Endothelial cell (in vitro differentiated cells): ENCODE measurements at regions not wholly inside any gene's neighbourhood (a gene's known extent, or its start where the extent isn't known, plus 50 kb on each side); places are given as distances from the start of the nearest gene placed in this dataset.

Source experiments
- DNase-seq: peaks from one replicate; pipeline ENCODE4 v3.0.0; 2021; ENCODE audit warnings: low spot score
- H3K27ac Mint-ChIP-seq: one replicate; pipeline ENCODE4 v1.8.0; 2021; ENCODE audit warnings: mixed read lengths, inconsistent platforms; ENCODE audit not compliant: unreplicated experiment
- H3K27me3 Mint-ChIP-seq: one replicate; pipeline ENCODE4 v1.8.0; 2021; ENCODE audit warnings: mild to moderate bottlenecking, moderate library complexity, mixed read lengths, inconsistent platforms; ENCODE audit not compliant: unreplicated experiment
- H3K36me3 Mint-ChIP-seq: one replicate; pipeline ENCODE4 v1.8.0; 2021; ENCODE audit warnings: mild to moderate bottlenecking, low read depth, mixed read lengths, inconsistent platforms; ENCODE audit not compliant: unreplicated experiment
- H3K4me1 Mint-ChIP-seq: one replicate; pipeline ENCODE4 v1.8.0; 2021; ENCODE audit warnings: mild to moderate bottlenecking, mixed read lengths, inconsistent platforms; ENCODE audit not compliant: unreplicated experiment
- H3K4me3 Mint-ChIP-seq: one replicate; pipeline ENCODE4 v1.8.0; 2021; ENCODE audit warnings: mild to moderate bottlenecking, mixed read lengths, inconsistent platforms; ENCODE audit not compliant: unreplicated experiment
- H3K9me3 Mint-ChIP-seq: one replicate; pipeline ENCODE4 v1.8.0; 2021; ENCODE audit warnings: mixed read lengths, inconsistent platforms; ENCODE audit not compliant: unreplicated experiment
- CTCF ChIP-seq: fragments of 200-600 bp; sonication (generic); IDR thresholded peaks from one replicate; pipeline ENCODE4 v1.5.0; 2021; ENCODE audit warnings: antibody characterized with exemption; ENCODE audit not compliant: unreplicated experiment

GRCh38 chr18:41613003-41613609 lies 341.9 kb upstream of the PIK3C3 start:
- Mint-ChIP-seq H3K4me3 (no peak overlapping the region), H3K4me1 (no peaks in the 10 kb centered on the region), H3K9me3 (no peaks in the 10 kb centered on the region), H3K27ac (no peak overlapping the region), H3K36me3 (no peaks in the 10 kb centered on the region), H3K27me3 (no peaks in the 10 kb centered on the region)
- no peak for DNase-seq
- no peak for TF ChIP-seq CTCF

- no peaks in the 10 kb centered on the region for H3K9me3 Mint-ChIP-seq
- no peak for DNase-seq
- no peak overlapping the region for H3K27ac Mint-ChIP-seq
- H3K36me3 Mint-ChIP-seq = no peaks in the 10 kb centered on the region
- no peaks in the 10 kb centered on the region for H3K4me1 Mint-ChIP-seq
- TF ChIP-seq CTCF = no peak
- H3K4me3 Mint-ChIP-seq = no peak overlapping the region
- H3K27me3 Mint-ChIP-seq = no peaks in the 10 kb centered on the region
Observed at GRCh38 chr18:41604964-41605363, 350.1 kb upstream of the PIK3C3 start.

- TF ChIP-seq CTCF = no peak
- no peaks in the 10 kb centered on the region for H3K36me3 Mint-ChIP-seq
- no peaks in the 10 kb centered on the region for H3K9me3 Mint-ChIP-seq
- DNase-seq = no peak
- H3K4me3 Mint-ChIP-seq = no peak overlapping the region
- no peaks in the 10 kb centered on the region for H3K4me1 Mint-ChIP-seq
- no peaks in the 10 kb centered on the region for H3K27me3 Mint-ChIP-seq
- no peak overlapping the region for H3K27ac Mint-ChIP-seq
Observed at GRCh38 chr18:41602034-41602433, 353.0 kb upstream of the PIK3C3 start.

DNA sequence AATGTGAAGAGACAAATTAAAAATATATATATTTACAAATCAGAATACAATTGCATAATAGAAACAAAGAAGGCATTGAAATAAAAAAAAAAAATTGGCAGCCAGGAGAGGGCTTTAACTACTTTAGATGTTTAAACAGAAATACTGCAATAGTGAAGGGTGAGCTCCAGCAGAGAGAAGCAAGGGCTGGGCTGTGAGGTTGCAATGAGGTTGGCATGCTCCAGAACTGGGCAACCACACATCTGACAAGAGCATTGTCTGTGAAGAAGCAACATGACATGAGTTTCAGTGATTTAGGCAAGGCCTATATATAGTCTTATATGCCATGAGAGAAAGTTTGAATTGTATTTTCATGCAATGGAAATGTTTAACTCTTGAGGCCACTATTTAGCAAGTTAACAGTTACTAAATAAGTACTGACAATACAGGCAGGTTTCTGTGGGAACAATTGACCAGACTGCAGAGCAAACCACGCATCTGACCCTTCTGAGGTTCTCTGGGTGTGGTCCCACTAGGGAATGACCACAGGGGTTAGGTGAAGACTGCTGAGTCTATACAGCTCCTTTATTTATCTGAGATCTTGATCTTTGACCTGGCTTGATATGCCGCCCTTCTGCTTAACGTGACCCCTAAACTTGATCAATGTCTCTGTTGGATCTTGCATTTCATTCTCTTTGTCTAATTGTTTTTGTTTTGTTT lies 354.2 kb upstream of the PIK3C3 start:
- H3K4me1 Mint-ChIP-seq = no peaks in the 10 kb centered on the region
- TF ChIP-seq CTCF = no peak
- H3K27ac Mint-ChIP-seq = no peak overlapping the region
- DNase-seq = no peak
- no peaks in the 10 kb centered on the region for H3K9me3 Mint-ChIP-seq
- no peak overlapping the region for H3K4me3 Mint-ChIP-seq
- no peaks in the 10 kb centered on the region for H3K36me3 Mint-ChIP-seq
- no peaks in the 10 kb centered on the region for H3K27me3 Mint-ChIP-seq

DNA sequence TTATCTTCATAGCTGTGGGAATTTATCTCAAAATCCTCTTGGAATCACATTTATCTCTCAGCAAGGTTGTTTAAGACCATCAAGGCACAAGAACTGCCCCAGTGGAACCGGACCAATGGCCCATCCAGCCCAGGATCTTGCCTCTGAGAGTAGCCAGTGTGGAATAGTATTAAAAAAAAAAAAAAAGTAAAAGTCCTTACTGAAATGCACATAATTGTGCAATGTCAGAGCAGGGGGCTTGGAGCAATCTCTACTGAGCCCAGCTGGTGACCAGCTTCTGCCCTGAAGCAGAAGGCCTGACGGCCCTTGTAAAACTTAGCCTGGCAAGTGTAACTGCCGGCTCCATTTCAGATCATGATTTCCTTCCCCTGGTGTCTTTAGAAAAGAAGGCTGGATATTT lies 355.6 kb upstream of the PIK3C3 start:
- H3K4me1 Mint-ChIP-seq = peaks cover 6% of the 10 kb centered on the region
- no peaks in the 10 kb centered on the region for H3K27me3 Mint-ChIP-seq
- H3K4me3 Mint-ChIP-seq = no peak overlapping the region
- no peaks in the 10 kb centered on the region for H3K36me3 Mint-ChIP-seq
- no peaks in the 10 kb centered on the region for H3K9me3 Mint-ChIP-seq
- H3K27ac Mint-ChIP-seq = no peak overlapping the region
- DNase-seq = no peak
- no peak for TF ChIP-seq CTCF
